ENCODE measurements at regions not wholly inside any gene's neighbourhood (a gene's known extent, or its start where the extent isn't known, plus 50 kb on each side); places are given as distances from the start of the nearest gene placed in this dataset.

DNA sequence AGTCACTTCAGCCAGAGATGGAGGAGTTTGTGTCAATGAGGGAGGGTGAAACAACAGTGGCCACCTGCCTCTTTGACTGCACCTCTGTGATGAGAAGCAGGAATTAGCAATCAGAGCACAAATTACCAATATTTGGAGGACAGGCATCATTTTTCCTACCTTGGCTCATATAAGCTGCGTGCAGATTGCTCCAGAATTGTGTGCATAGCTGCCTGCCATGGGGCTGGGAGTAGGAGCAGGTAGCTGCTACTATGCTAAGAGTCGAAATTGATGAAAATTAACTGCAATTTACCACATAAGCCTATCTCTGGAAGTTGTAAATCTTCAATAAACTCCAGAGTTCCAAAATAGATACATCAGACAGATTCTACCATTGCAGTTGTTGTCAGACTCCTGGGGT is 167.5 kb upstream of the HTR2A start:
- no peak for DNase-seq (ENCODE audit: low spot score)

DNA sequence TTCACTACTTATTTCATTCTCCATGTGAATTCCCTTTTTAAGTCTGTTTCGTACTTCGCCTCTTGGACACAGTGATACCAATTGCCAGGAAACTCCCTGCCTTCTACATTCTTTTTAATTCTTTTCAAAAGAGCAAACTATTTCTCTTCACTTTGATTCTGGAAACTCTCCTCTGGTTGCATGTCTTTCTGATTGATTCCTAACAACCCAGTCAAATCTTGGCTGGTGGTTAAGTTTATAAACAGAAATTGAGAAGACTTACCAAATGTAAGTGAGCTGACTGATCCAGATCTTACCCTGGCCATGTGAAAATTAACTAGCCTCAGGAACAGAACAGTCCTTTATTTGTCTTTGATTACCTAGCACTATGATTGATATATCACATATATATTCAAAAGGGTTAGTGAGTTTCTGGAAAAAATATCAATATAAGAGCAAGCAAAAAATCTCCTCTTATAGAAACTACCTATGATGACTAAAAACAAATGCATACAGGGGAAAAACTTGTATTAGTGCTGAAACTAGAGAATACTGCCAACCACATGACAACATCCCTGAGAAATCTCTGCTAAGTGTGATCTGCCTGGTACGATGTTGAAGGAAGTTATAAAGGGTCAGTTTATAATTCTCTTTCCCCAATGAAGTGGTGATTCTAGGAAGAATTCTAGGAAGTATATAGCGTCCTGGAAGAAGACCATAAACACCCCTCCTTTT is 152.6 kb upstream of the HTR2A start:
- DNase-seq (ENCODE audit: low spot score) = no peak

DNA sequence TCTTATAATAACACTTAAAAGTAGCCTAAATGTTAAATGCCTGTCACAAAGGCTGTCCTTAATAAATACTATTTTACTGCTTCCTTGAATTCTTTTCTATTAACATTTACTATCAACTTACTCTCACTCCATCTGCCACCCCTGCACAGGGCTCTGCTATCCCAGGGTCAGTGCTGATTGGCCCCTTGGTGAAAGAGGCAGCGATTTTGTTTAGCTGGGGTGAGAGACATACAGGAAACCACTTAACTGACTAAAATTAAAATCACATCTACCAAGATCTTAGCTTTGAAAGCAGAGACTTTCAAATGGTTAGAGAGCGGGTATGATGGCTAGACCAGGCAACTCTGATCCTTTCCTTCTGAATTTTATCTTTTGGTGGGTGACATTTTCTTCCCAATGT is 149.9 kb upstream of the HTR2A start:
- DNase-seq (ENCODE audit: low spot score) = no peak

DNA sequence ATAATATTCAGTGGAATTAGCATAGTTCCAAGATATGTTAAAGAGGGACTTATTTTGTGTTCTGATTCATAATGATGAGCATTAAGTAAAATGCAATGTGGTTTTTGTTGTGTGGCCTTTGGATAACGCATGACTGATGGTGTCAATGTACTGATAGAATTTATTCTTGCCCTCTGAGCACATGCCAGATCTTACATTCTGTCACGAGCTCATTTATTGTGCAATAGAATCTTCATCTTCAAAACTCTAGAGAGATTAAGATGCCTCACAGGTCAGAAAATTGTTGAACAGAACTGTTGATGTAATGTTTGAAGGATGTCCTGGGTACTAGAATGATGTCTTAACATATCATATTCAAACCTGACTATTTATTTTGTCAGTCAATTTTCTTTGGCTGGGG is 148.0 kb upstream of the HTR2A start:
- DNase-seq (ENCODE audit: low spot score) = no peak

DNA sequence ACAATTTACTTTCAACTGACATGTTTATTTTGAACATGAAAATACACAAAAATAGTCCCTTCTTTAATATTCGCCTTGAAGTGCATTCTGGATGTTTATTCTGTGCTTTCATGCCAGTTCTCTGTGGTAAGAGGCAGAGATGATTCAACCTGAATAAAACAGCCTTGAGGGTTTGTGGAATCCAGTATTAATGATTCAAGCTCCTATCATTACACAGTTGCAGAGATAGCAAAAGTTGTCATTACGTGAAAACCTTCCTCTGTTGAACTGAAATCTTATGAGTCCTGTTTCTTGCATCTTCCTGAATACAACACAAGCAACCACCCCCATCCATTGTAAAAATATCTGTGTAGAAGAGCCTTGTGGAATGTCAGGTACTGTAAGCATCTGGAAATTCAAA is 142.3 kb upstream of the HTR2A start:
- no peak for DNase-seq (ENCODE audit: low spot score)

DNA sequence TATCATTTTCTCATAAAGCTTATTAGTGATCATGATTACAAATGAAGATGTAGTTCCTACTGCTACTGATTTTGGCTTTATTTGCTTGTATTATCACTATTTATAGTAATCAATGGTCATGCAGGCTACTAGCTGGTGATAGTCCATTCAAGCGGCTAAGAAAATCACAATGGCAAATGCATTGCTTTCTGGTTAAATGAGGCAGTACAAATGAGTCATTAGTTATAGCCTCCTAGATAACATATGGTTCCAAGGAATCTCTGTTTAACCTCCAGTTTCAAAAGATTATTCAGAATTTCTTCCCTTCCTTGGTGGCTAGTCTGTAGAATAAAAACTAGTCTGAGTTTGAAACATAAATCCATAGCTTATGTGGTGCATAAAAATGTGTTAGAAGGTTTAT is 141.3 kb upstream of the HTR2A start:
- no peak for DNase-seq (ENCODE audit: low spot score)

DNA sequence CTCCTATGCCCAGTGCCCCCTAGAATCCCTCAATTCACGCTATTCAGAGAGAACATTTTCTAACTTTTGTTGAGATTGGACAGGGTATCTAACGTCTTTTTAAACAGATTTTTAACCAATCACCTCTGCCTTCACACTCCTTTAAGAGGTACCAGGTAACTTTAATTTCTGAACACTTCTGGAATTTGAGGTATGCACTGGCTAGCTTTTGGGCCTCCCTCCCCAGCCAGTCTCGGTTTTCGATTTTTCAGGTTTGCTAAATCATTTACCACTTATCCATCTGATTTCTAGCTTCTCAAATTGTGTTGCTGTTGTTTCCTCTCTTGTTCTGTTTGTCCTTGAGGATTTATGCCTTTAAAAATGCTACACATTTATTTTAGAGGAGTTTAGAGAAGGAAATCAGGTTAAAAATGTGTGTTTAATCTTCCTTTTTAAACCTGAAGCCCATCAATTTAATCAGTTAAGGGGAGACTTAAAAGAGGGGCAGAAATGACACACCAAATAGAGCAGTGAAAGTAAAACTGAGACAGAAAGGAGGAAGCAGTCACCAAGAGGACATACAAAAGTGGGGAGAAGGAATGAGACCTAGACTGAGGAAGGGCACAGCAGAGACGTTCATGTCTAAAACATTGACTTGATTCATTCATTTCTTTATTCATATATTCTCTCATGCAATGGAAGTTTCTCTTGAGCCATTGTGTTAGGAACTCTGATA is 139.6 kb upstream of the HTR2A start:
- DNase-seq (ENCODE audit: low spot score) = no peak

DNA sequence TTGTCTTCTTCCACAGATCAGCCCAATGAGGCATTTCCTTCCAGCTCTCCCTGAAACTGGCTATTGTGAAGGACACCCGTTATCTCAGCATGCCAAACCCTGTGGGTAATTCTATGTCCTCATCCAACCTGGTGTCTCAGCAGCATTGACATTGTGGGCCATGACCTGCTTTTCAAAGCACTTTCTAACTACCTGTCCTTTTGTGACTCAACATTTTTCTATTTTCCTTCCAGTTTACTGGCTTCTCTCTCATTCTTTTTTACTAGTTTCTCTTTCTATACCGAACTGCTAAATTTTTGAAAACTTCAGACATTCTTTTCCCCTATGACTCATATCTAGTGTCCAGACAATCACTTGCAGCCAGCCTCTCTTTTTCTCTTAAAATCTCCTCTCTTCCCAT is 136.4 kb upstream of the HTR2A start:
- DNase-seq (ENCODE audit: low spot score) = no peak

DNA sequence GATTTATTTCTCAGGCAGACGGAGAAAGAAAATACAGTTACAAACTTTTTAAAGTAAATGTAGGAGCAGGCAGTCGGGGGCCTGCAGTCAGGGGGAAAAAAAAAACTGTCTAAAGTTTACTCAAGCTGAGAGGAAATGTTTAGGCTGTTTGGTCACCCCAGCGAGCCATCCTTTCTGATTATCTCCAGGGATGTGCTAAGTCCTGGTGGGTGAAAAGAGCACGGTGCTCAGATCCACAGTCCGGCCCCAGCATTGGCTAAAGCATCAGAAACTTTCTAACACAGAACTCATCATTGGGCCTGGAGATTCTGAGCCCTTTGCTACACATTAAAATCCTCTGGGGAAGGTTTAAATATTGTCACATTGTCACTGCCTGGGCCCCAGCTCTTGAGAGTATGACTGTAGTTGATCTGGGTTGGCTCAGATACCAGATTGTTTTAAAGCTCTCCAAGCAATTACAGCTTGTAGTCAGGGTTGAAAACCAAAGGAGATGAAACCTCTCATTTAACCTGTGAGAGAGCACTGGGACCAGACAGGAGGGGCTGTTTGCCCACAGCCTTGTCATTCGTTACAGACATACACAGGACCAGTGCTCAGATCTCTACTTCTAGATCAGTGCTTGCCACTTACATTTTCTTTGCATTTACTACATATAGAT is 131.1 kb upstream of the HTR2A start:
- DNase-seq (ENCODE audit: low spot score) = no peak

DNA sequence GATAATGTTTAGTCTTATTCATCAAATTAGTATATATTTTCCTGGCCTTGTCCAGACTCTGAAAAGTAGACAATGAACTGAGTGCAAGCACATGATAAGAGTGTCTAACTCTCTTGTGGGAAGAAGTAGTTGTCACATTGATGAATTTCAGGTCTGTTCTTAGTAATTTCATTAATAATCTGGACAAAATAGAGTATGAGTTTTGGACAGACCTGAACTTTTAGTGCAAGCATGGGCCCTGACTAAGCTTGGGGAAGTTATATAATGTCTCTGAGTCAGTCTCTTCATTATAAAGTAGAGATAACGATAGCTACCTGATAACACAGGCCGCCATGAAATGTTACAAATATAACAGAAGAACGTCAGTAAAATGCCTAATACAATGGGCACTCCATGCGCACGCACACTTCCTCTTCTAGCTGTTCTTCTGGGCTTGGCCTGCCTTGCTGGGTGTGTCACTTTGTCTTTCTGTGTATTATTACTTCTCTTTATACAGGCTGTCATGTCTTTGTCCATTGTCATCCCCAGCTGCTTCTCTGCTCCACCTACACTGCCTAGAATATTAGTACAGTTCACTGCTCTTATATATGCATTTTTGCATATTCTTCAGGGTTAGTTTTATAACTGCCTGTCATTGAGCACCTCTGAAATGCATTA is 129.1 kb upstream of the HTR2A start:
- DNase-seq (ENCODE audit: low spot score) = no peak

DNA sequence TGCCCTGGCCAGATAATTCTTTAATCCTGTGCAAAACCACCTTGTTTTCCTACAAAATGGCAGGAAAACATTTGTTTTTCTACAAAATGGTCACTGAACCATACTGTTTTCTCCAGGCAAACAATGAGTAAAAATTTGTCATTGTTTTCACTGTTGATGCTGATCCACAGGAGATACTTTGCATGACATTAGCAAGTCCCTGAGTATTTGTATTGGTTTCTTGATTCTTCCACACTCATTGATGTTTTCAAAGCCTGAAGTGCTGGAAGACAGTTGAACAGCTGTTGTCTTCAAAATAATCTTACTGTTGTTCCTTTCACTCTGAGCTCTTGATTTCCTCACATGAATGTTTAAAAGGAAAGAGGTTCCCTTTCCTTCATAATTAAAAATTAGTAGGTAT is 123.1 kb upstream of the HTR2A start:
- no peak for DNase-seq (ENCODE audit: low spot score)

DNA sequence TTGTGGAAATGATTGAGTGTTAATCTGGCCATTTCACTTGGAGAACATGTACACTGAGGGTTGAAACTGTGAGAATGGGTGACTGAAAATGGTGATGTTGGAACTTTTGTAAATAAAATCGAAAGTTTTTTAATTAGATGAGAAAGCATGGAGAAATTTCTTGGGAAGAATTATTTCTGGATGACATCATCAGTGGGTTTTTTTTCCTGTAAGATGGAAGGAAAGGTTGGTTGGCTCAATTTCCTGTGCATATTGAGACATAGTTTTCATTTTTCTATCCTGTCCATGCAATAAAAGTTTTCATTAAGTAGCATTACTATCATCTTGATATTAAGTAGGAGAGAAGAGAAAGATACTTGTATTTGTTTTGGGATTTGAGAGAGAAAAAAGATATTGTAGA is 120.6 kb upstream of the HTR2A start:
- DNase-seq (ENCODE audit: low spot score) = no peak

DNA sequence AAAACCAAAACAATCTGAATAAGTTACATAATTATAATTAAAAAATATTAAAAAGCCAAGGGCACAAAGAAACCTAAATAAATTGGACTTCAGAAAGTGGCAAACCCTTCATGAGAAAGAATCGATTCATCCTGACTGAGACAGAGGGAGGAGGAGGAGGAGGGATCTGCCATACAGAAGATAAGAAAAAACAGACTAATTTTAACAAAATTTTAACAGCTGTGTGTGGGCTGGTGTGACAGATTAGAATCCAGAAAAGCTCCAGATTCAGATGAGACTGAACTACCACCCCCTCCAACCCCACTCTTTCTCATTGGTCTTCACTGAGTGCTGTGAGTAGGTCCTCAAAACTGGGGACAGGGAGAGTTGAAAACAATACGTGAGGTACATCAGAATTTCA is 111.5 kb upstream of the HTR2A start:
- DNase-seq (ENCODE audit: low spot score) = no peak

DNA sequence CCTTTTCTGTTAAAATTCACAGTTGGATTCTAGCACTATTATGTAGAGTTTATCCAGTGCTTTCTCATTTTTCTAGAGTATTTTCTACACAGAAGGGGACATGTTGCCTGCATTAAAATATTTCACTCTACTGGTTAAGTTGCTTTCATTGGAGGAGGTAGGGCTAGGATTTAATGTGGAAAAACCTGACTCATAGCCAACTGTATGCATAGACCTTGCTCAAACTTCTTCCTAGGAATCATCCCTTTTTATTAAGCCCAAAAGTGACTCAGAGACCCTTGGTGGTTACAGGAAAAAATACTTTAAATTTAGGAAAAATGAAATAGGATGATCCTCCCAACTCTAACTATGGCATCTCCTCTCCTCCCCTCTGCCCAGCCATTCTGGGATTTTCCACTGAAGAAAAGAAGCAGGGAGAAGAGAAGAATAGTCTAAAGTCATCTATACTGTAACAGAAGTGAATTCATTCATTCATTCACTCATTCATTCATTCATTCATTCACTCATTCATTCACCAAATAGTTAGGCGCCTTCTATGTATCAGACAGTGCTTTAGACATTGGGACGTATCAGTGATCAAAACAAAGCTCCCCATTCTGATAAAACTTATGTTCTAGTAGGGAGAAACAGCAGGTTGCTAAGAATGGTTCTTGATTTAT is 109.0 kb upstream of the HTR2A start:
- DNase-seq (ENCODE audit: low spot score) = no peak

DNA sequence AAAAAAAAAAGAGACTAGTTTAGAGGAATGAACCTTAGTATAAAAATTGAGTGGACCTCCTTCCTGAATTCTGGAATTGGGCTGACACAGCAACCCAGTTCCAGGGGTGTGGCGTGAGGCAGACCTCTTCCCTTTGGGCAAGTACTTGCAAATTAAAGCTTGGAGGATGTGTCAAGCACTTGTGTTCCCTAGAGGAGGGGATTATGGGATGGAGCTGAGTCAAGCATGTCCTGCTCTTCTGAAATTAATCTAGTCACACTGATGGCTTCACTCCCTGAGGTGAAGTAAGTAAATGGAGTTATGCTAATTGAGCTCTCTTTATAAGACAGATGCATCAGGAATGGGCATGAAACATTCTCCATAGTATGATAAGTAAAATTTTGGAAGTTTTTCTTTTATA is 107.7 kb upstream of the HTR2A start:
- no peak for DNase-seq (ENCODE audit: low spot score)

DNA sequence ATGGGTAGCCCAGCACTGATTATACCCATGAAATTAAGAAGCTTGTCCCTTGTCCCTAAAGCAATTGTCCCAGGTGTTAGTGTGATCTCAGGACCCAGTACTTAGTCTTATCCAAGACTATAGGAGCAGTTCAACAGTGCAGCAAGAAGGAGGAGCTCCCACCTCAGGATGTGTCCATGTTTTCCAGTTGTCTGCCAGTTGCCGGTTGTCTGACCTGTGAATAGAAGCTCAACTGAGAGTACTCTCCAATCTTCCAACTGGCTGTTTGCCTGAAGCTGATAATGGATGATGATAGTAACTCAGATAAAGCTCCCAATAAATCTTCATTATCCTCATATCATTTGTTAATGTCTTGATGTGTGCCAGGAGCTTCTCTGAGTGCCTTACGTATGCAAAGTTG is 107.2 kb upstream of the HTR2A start:
- no peak for DNase-seq (ENCODE audit: low spot score)

DNA sequence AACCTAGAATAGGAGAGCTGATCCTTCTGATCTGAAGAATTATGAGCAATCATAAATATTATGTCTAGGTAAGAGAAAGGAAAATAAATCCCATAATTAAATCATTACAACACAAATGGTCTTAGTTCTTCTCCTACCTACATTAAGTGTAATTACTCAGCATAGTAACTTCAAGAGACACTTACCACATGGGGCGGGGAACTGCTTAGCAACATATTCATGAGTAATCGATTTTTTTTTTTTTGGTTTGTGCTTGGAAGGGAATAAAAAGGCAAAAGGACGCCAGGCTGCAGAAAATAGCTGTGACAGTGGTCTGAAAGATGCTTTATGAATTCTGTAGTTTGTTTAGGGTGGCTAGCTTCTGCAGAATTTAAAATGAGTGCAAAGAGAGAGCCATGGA is 103.3 kb upstream of the HTR2A start:
- peak; percentile 26 for DNase-seq (ENCODE audit: low spot score)

DNA sequence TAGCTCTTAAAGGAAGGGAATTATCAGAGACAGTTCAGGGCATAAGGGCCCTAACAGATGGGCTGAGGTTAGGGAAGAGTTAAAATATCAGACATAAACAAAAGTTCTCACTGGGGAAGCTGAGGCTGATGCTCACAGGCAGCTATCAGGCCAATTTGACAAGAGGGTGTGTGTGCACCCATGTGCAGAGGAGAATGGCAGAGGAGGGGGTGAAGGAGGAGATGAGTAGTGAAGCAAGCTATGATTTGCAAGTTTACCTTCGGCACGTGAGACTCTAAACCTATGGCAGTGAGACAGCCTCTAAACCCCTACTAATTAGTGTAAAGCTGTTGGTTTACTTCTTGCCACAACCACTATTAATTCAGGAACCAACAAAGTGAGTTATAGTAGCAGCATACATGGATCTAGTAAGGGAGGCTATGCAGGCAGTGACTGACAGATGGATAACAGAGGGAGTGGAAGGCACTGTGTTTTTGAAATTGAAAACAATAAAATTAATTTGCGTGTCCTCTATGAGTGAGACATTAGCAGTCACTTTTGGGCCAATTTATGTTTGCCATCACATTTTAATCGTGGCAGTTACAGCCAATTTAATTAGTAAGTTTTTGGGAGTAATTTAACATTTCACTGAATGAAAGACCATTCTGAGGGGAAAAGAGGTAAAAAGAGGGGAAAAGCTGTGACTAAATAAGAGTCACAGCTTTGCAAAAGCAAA is 99.6 kb upstream of the HTR2A start:
- DNase-seq (ENCODE audit: low spot score) = no peak

DNA sequence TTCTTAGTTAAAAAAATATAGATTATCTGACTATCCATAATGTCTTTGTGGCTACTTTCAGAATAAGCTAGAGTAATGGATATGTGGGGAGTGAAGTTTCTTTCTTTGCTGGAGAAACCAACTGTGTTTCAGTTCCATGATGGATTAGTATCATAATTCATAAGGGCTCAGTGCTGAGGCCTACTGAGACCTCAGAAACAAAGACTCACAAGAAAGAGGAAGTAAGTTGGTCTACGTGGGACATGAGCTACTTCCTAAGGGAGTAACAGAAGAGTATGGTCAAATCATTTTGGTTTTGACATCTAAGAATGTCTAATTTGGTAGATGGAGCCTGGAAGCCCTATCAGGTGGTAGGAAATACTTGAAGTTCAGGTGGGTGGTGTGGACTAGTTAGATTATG is 99.0 kb upstream of the HTR2A start:
- no peak for DNase-seq (ENCODE audit: low spot score)

DNA sequence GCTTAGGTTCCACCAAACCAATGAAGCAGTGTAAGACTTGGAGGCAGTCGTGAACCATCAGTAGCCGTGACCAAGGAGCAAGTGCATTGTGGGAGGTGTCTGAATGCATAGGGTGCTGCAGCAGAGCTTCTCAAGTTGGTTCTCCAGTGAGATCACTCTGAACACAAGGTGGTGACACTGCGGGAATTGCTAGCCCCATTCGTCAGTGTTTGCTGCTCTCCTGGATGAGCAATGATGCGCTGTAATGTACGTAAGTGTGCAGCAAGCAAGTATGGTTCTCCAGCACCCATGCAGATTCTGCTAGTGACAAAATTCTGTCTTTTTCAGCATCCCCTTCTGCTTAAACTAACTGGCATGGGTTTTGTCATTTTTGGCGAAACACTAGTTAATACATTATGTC is 97.6 kb upstream of the HTR2A start:
- no peak for DNase-seq (ENCODE audit: low spot score)

DNA sequence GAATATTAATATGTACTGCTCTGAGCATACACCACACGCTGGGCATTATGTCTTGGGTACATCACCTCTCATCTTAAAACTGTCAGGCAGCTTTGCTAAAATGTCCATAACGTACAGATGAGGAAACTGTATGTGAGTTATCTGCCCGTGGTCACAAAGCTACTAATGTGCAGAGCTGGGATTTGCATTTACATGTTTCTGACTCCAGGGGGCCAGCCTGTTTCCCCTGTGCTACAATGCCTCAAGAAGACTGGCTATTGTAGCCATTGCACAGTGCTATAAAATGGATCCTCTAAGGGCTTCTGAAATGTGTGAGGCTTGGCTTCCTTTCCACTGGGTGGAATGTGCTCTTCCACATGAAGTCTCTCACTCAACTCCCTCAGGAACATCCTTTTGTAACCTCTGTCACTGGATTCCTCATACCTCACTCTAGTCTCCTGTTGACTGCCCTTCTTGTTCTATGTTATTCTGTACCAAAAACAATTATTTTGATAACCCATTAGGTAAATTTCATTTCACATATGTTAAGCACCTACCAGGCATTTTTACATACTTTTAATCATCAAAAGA is 95.6 kb upstream of the HTR2A start:
- DNase-seq (ENCODE audit: low spot score) = peak; percentile 24
